HEK293 (cell line): ENCODE measurements at regions not wholly inside any gene's neighbourhood (a gene's known extent, or its start where the extent isn't known, plus 50 kb on each side); places are given as distances from the start of the nearest gene placed in this dataset.

Experiments
- YY1 ChIP-seq: fragments of 450-650 bp; formaldehyde crosslinking; IDR thresholded peaks from 2 replicates; pipeline ENCODE4 v1.5.1; 2018; ENCODE audit warnings: missing biosample characterization, missing genetic modification characterization
- ZNF140 ChIP-seq: fragments of 450-650 bp; formaldehyde crosslinking; IDR thresholded peaks from 2 replicates; pipeline ENCODE4 v1.5.1; 2016; ENCODE audit warnings: missing biosample characterization, missing genetic modification characterization
- ZNF354C ChIP-seq: fragments of 450-650 bp; formaldehyde crosslinking; IDR thresholded peaks from 2 replicates; pipeline ENCODE4 v1.5.1; 2016; ENCODE audit warnings: missing biosample characterization, missing genetic modification characterization, low read depth, borderline replicate concordance
- TF ChIP-seq, protein P1 (sequence below): fragments of 450-650 bp; formaldehyde crosslinking; IDR thresholded peaks from 2 replicates; pipeline ENCODE4 v1.5.1; 2016; ENCODE audit warnings: missing biosample characterization, missing genetic modification characterization
- TF ChIP-seq, protein P2 (sequence below): fragments of 450-650 bp; formaldehyde crosslinking; IDR thresholded peaks from 2 replicates; pipeline ENCODE4 v1.5.1; 2016; ENCODE audit warnings: missing biosample characterization, missing genetic modification characterization
- TF ChIP-seq, protein P3 (sequence below): fragments of 450-650 bp; formaldehyde crosslinking; IDR thresholded peaks from 2 replicates; pipeline ENCODE4 v1.5.1; 2016; ENCODE audit warnings: missing biosample characterization, missing genetic modification characterization

DNA sequence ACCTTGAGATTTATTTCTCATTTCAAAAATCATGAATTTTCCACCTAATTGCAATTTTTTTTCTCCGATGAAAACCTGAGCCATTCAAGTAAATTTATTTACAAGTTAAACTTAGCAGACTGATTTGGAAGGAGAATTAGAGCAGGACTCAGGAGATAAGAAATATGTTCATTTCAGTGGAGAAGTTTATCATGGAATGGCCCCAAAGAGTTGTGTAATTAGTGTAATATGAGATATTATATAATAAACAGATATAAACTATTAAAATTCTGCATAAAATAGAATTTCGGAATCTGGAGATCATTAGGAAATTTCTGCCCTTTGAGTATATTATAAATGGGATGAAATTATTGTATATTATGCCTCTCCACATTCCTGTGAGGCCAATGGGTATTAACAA is 596.8 kb downstream of the QKI start:
- TF ChIP-seq, protein P1, sequence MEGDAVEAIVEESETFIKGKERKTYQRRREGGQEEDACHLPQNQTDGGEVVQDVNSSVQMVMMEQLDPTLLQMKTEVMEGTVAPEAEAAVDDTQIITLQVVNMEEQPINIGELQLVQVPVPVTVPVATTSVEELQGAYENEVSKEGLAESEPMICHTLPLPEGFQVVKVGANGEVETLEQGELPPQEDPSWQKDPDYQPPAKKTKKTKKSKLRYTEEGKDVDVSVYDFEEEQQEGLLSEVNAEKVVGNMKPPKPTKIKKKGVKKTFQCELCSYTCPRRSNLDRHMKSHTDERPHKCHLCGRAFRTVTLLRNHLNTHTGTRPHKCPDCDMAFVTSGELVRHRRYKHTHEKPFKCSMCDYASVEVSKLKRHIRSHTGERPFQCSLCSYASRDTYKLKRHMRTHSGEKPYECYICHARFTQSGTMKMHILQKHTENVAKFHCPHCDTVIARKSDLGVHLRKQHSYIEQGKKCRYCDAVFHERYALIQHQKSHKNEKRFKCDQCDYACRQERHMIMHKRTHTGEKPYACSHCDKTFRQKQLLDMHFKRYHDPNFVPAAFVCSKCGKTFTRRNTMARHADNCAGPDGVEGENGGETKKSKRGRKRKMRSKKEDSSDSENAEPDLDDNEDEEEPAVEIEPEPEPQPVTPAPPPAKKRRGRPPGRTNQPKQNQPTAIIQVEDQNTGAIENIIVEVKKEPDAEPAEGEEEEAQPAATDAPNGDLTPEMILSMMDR (tag by site-specific recombination): no peak
- TF ChIP-seq ZNF140 (tag by site-specific recombination): no peak
- TF ChIP-seq, protein P2, sequence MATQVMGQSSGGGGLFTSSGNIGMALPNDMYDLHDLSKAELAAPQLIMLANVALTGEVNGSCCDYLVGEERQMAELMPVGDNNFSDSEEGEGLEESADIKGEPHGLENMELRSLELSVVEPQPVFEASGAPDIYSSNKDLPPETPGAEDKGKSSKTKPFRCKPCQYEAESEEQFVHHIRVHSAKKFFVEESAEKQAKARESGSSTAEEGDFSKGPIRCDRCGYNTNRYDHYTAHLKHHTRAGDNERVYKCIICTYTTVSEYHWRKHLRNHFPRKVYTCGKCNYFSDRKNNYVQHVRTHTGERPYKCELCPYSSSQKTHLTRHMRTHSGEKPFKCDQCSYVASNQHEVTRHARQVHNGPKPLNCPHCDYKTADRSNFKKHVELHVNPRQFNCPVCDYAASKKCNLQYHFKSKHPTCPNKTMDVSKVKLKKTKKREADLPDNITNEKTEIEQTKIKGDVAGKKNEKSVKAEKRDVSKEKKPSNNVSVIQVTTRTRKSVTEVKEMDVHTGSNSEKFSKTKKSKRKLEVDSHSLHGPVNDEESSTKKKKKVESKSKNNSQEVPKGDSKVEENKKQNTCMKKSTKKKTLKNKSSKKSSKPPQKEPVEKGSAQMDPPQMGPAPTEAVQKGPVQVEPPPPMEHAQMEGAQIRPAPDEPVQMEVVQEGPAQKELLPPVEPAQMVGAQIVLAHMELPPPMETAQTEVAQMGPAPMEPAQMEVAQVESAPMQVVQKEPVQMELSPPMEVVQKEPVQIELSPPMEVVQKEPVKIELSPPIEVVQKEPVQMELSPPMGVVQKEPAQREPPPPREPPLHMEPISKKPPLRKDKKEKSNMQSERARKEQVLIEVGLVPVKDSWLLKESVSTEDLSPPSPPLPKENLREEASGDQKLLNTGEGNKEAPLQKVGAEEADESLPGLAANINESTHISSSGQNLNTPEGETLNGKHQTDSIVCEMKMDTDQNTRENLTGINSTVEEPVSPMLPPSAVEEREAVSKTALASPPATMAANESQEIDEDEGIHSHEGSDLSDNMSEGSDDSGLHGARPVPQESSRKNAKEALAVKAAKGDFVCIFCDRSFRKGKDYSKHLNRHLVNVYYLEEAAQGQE (tag by site-specific recombination): no peak
- no peak for TF ChIP-seq ZNF354C (tag by site-specific recombination)
- TF ChIP-seq, protein P3, sequence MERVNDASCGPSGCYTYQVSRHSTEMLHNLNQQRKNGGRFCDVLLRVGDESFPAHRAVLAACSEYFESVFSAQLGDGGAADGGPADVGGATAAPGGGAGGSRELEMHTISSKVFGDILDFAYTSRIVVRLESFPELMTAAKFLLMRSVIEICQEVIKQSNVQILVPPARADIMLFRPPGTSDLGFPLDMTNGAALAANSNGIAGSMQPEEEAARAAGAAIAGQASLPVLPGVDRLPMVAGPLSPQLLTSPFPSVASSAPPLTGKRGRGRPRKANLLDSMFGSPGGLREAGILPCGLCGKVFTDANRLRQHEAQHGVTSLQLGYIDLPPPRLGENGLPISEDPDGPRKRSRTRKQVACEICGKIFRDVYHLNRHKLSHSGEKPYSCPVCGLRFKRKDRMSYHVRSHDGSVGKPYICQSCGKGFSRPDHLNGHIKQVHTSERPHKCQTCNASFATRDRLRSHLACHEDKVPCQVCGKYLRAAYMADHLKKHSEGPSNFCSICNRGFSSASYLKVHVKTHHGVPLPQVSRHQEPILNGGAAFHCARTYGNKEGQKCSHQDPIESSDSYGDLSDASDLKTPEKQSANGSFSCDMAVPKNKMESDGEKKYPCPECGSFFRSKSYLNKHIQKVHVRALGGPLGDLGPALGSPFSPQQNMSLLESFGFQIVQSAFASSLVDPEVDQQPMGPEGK (tag by site-specific recombination): no peak
- no peak for TF ChIP-seq YY1 (tag by site-specific recombination)
